ENCODE measurements at regions not wholly inside any gene's neighbourhood (a gene's known extent, or its start where the extent isn't known, plus 50 kb on each side); places are given as distances from the start of the nearest gene placed in this dataset.

DNA sequence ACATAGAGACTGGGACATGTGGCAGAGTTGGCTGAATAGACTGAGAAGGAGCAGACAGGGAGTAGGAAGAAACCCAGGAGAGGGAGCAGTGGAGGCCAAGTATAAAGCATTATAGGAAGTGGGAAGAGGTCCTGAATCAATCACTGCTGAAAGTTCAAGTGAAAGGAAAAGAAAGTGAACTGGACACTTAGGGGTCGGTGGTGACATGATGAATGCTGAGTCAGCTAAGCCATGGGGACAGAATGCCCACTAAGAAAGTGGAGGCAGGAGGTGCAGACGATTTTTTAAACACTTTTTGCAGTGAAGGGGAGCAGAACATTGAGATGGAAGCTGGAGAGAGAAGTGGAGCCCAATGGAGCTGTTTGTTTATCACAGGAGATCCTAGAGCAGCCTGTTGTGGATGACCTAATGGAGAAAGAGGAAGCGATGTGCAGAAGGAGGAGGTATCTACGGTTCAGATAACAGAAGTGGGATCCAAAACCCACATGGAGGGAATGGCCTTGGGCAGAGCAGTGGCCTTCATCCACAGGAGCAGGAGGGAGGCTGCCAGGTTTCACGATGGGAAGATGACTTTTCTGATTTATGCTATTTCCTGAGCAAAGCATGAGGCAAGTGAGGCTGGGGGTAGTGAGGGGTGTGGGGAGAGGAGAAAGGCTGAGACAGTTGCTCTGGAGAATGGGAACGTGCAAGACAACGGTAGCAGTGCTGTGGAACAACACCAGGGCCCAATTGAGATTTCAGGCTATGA lies 208.2 kb downstream of the RPLP1 start:
- no peak overlapping the region for H3K27ac ChIP-seq (ENCODE audit: low read depth in 2 of 2, low read length in 1 of 2)
- H3K79me2 ChIP-seq (ENCODE audit: insufficient read depth) = no peaks in the 10 kb centered on the region
- peaks cover 21% of the 10 kb centered on the region; the same call in 1 of the 2 replicates for H3K27me3 ChIP-seq (ENCODE audit: insufficient read depth)
- H4K20me1 ChIP-seq (ENCODE audit: insufficient read depth) = no peaks in the 10 kb centered on the region
- H3K36me3 ChIP-seq (replicated peaks in 1 of 2; ENCODE audit: control insufficient read depth in 1 of 2, insufficient read depth in 2 of 2, low read length in 1 of 2) = no peaks in the 10 kb centered on the region
- ChIA-PET CTCF (no interaction called here), POLR2A (no interaction called here)
- peaks cover 0 to 16% of the 10 kb centered on the region in 2 experiments; a peak in 1 of 4 replicates for H3K4me1 ChIP-seq (ENCODE audit: control insufficient read depth in 1 of 2, insufficient read depth in 2 of 2, low read depth in 1 of 2, low read length in 1 of 2)
- no peak for DNase-seq
- H3K9me2 ChIP-seq = no peaks in the 10 kb centered on the region
- H3K4me3 ChIP-seq (ENCODE audit: low read depth in 2 of 2, low read length in 1 of 2) = no peak overlapping the region
- no peak overlapping the region for H3K4me2 ChIP-seq
- TF ChIP-seq EZH2phosphoT487 (IDR thresholded peaks at IDR 0.05; ENCODE audit: borderline replicate concordance, low read depth) = no peak
- TF ChIP-seq, protein P1, sequence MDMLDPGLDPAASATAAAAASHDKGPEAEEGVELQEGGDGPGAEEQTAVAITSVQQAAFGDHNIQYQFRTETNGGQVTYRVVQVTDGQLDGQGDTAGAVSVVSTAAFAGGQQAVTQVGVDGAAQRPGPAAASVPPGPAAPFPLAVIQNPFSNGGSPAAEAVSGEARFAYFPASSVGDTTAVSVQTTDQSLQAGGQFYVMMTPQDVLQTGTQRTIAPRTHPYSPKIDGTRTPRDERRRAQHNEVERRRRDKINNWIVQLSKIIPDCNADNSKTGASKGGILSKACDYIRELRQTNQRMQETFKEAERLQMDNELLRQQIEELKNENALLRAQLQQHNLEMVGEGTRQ (IDR thresholded peaks at IDR 0.05; ENCODE audit: borderline replicate concordance, low read depth, low read length) = no peak
- no peak for TF ChIP-seq FOXM1 (IDR thresholded peaks at IDR 0.05; ENCODE audit: low read depth)
- TF ChIP-seq TCF12 (IDR thresholded peaks at IDR 0.05) = no peak
- TF ChIP-seq, protein P2, sequence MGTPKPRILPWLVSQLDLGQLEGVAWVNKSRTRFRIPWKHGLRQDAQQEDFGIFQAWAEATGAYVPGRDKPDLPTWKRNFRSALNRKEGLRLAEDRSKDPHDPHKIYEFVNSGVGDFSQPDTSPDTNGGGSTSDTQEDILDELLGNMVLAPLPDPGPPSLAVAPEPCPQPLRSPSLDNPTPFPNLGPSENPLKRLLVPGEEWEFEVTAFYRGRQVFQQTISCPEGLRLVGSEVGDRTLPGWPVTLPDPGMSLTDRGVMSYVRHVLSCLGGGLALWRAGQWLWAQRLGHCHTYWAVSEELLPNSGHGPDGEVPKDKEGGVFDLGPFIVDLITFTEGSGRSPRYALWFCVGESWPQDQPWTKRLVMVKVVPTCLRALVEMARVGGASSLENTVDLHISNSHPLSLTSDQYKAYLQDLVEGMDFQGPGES (IDR thresholded peaks at IDR 0.05; ENCODE audit: low read depth, low read length) = no peak
- TF ChIP-seq FOXJ3 (CRISPR knock-in tag; IDR thresholded peaks at IDR 0.05) = no peak
- no peak for TF ChIP-seq SMC3 (IDR thresholded peaks at IDR 0.05; ENCODE audit: low read depth, low read length)
- TF ChIP-seq GABPA (IDR thresholded peaks at IDR 0.05; ENCODE audit: low read depth) = no peak
- TF ChIP-seq NFIC (IDR thresholded peaks at IDR 0.05; ENCODE audit: borderline replicate concordance) = no peak
- no peak for TF ChIP-seq RXRA (IDR thresholded peaks at IDR 0.05; ENCODE audit: borderline replicate concordance, low read depth)
- no peak for TF ChIP-seq YY1 (IDR thresholded peaks at IDR 0.05; ENCODE audit: low read depth)
- TF ChIP-seq, protein P3, sequence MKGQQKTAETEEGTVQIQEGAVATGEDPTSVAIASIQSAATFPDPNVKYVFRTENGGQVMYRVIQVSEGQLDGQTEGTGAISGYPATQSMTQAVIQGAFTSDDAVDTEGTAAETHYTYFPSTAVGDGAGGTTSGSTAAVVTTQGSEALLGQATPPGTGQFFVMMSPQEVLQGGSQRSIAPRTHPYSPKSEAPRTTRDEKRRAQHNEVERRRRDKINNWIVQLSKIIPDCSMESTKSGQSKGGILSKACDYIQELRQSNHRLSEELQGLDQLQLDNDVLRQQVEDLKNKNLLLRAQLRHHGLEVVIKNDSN (IDR thresholded peaks at IDR 0.05; ENCODE audit: borderline replicate concordance, low read depth) = no peak
- no peak for TF ChIP-seq EP300 (IDR thresholded peaks at IDR 0.05; ENCODE audit: borderline replicate concordance in 1 of 2, low read depth in 1 of 2, low read length in 1 of 2)
- no peak for TF ChIP-seq RAD21 (IDR thresholded peaks at IDR 0.05; ENCODE audit: low read length)
- H3F3A ChIP-seq (replicated peaks; ENCODE audit: insufficient read depth) = no peaks in the 10 kb centered on the region
- H3K9me3 ChIP-seq = no peaks in the 10 kb centered on the region
- 32% methylated on average over 7 of the region's 7 CpGs for WGBS (ENCODE audit: low lambda C conversion rate)
- H2AFZ ChIP-seq (ENCODE audit: low read depth) = no peak overlapping the region
- H3K9ac ChIP-seq = no peak overlapping the region

DNA sequence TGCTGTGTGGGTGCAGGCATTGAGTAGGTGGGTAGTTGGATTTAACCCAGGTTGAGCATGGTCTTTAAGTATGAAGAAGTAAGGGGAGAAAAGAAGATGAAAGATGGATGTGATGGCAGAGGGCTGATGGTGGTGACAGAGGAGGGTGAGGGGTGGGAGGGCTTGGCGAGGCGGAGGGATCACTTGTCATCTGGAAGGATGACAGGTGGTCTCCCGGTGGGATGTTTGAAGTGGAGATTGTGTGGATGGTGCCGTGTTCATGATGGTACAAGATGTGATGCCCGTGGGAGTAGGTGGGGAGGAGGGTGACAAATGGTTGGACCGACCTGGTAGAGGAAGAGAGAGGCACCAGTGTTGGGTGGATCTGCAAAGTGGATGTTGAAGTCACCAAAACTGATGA lies 208.8 kb downstream of the RPLP1 start:
- Histone ChIP-seq H3K27me3 (ENCODE audit: insufficient read depth) (peaks cover 21% of the 10 kb centered on the region; the same call in 1 of the 2 replicates), H3K9ac (no peak overlapping the region), H3F3A (replicated peaks; ENCODE audit: insufficient read depth) (no peaks in the 10 kb centered on the region), H3K9me3 (no peaks in the 10 kb centered on the region), H4K20me1 (ENCODE audit: insufficient read depth) (no peaks in the 10 kb centered on the region), H3K4me3 (ENCODE audit: low read depth in 2 of 2, low read length in 1 of 2) (no peak overlapping the region), H3K9me2 (no peaks in the 10 kb centered on the region), H3K4me2 (no peak overlapping the region), H3K27ac (ENCODE audit: low read depth in 2 of 2, low read length in 1 of 2) (no peak overlapping the region), H3K36me3 (replicated peaks in 1 of 2; ENCODE audit: control insufficient read depth in 1 of 2, insufficient read depth in 2 of 2, low read length in 1 of 2) (no peaks in the 10 kb centered on the region), H3K4me1 (ENCODE audit: control insufficient read depth in 1 of 2, insufficient read depth in 2 of 2, low read depth in 1 of 2, low read length in 1 of 2) (peaks cover 0 to 20% of the 10 kb centered on the region in 2 experiments; a peak in 1 of 4 replicates), H2AFZ (ENCODE audit: low read depth) (no peak overlapping the region), H3K79me2 (ENCODE audit: insufficient read depth) (no peaks in the 10 kb centered on the region)
- ChIA-PET POLR2A (no interaction called here), CTCF (no interaction called here)
- no peak for TF ChIP-seq RCOR1 (IDR thresholded peaks at IDR 0.05; ENCODE audit: low read length)
- WGBS (ENCODE audit: low lambda C conversion rate) = 42% methylated on average over 6 of the region's 6 CpGs
- DNase-seq = no peak

All from SK-N-SH (cell line).